Neural cell (in vitro differentiated cells): ENCODE measurements at regions not wholly inside any gene's neighbourhood (a gene's known extent, or its start where the extent isn't known, plus 50 kb on each side); places are given as distances from the start of the nearest gene placed in this dataset.

Source experiments
- H2AFZ ChIP-seq: fragments of 200-600, 300-800 bp; sonication (generic), shearing (Covaris generic); 2 replicates; pipeline ENCODE4 v1.6.0; 2014; ENCODE audit warnings: low read depth, mild to moderate bottlenecking, antibody characterized with exemption, low read length, moderate library complexity
- H3F3A ChIP-seq: fragments of 200-600 bp; shearing (Covaris generic); 2 replicates; pipeline ENCODE4 v1.6.1; 2016; ENCODE audit warnings: mild to moderate bottlenecking, moderate library complexity, mixed read lengths, antibody characterized with exemption, low read length; ENCODE audit not compliant: insufficient read depth, poor library complexity, severe bottlenecking
- H3K27ac ChIP-seq: fragments of 200-600, 300-800 bp; sonication (generic), shearing (Covaris generic); 2 replicates; pipeline ENCODE4 v1.5.1; 2014; ENCODE audit warnings: mild to moderate bottlenecking, low read length, moderate library complexity
- H3K27me3 ChIP-seq: fragments of 300-800, 200-600 bp; sonication (generic), shearing (Covaris generic); 2 replicates; pipeline ENCODE4 v1.6.0; 2014; ENCODE audit warnings: mild to moderate bottlenecking, low read depth, low read length, moderate library complexity; ENCODE audit not compliant: insufficient read depth
- H3K36me3 ChIP-seq: fragments of 300-800, 200-600 bp; sonication (generic), shearing (Covaris generic); 2 replicates; pipeline ENCODE4 v1.5.1; 2014; ENCODE audit warnings: mild to moderate bottlenecking, antibody characterized with exemption, low read length, moderate library complexity; ENCODE audit not compliant: insufficient read depth
- H3K4me2 ChIP-seq: fragments of 300-800, 200-600 bp; sonication (generic), shearing (Covaris generic); 2 replicates; pipeline ENCODE4 v1.6.0; 2014; ENCODE audit warnings: mild to moderate bottlenecking, low read length
- H3K4me3 ChIP-seq: fragments of 300-800, 200-600 bp; sonication (generic), shearing (Covaris generic); 2 replicates; pipeline ENCODE4 v1.5.1; 2014; ENCODE audit warnings: mild to moderate bottlenecking, low read length, moderate library complexity
- H3K79me2 ChIP-seq: fragments of 200-600 bp; shearing (Covaris generic); replicated peaks from 2 replicates; pipeline ENCODE4 v1.6.0; 2014; ENCODE audit warnings: mild to moderate bottlenecking, low read length, moderate library complexity; ENCODE audit not compliant: insufficient read depth
- H3K9ac ChIP-seq: fragments of 300-800, 200-600 bp; sonication (generic), shearing (Covaris generic); 2 replicates; pipeline ENCODE4 v1.6.1; 2016; ENCODE audit warnings: mild to moderate bottlenecking, low read length, mixed read lengths
- H3K9me2 ChIP-seq: fragments of 200-600 bp; shearing (Covaris generic); 2 replicates; pipeline ENCODE4 v1.6.1; 2016; ENCODE audit warnings: mild to moderate bottlenecking, low read length, mixed read lengths; ENCODE audit not compliant: insufficient read depth
- H3K9me3 ChIP-seq: fragments of 200-600, 300-800 bp; sonication (generic), shearing (Covaris generic); 2 replicates; pipeline ENCODE4 v1.6.1; 2016; ENCODE audit warnings: mild to moderate bottlenecking, mixed run types, low read length, moderate library complexity, mixed read lengths
- H4K20me1 ChIP-seq: fragments of 200-600 bp; shearing (Covaris generic); 2 replicates; pipeline ENCODE4 v1.6.1; 2016; ENCODE audit warnings: mild to moderate bottlenecking, mixed run types; ENCODE audit not compliant: insufficient read depth
- CTCF ChIP-seq: fragments of 450-650 bp; IDR thresholded peaks from 2 replicates; pipeline ENCODE4 v1.5.1; 2014; ENCODE audit warnings: antibody characterized with exemption, mild to moderate bottlenecking, moderate library complexity; ENCODE audit not compliant: poor library complexity, severe bottlenecking
- EP300 ChIP-seq: fragments of 450-650 bp; conservative IDR thresholded peaks from 2 replicates; pipeline ENCODE4 v1.6.1; 2014; ENCODE audit warnings: antibody characterized with exemption, mild to moderate bottlenecking, moderate library complexity; ENCODE audit not compliant: poor library complexity, severe bottlenecking
- EZH2 ChIP-seq: fragments of 200-600, 300-800 bp; shearing (Covaris generic), sonication (generic); IDR thresholded peaks from 2 replicates; pipeline ENCODE4 v1.6.1; 2014; ENCODE audit warnings: antibody characterized with exemption, low read length, borderline replicate concordance, mild to moderate bottlenecking; ENCODE audit not compliant: insufficient read depth, poor library complexity, severe bottlenecking
- MXI1 ChIP-seq: fragments of 450-650 bp; conservative IDR thresholded peaks from 2 replicates; pipeline ENCODE4 v1.6.1; 2014; ENCODE audit warnings: antibody characterized with exemption, mild to moderate bottlenecking; ENCODE audit not compliant: poor library complexity, severe bottlenecking
- POLR2AphosphoS5 ChIP-seq: IDR thresholded peaks from 2 replicates; pipeline ENCODE4 v1.6.1; 2012
- RAD21 ChIP-seq: fragments of 450-650 bp; conservative IDR thresholded peaks from 2 replicates; pipeline ENCODE4 v1.6.1; 2014; ENCODE audit warnings: antibody characterized with exemption, mild to moderate bottlenecking, moderate library complexity
- REST ChIP-seq: IDR thresholded peaks from 2 replicates; pipeline ENCODE4 v1.6.1; 2012; ENCODE audit warnings: borderline replicate concordance
- SMC3 ChIP-seq: fragments of 450-650 bp; conservative IDR thresholded peaks from 2 replicates; pipeline ENCODE4 v1.6.1; 2014; ENCODE audit warnings: antibody characterized with exemption, mild to moderate bottlenecking, moderate library complexity; ENCODE audit not compliant: poor library complexity
- TAF1 ChIP-seq: IDR thresholded peaks from 2 replicates; pipeline ENCODE4 v1.6.1; 2012; ENCODE audit warnings: low read depth

GRCh38 chr10:22473459-22473858, 128.2 kb downstream of the SPAG6 start:
- Histone ChIP-seq H3K9ac (no peak overlapping the region), H3K4me3 (no peak overlapping the region), H4K20me1 (no peaks in the 10 kb centered on the region), H3K4me2 (no peak overlapping the region), H3K27ac (no peak overlapping the region), H3K9me2 (no peaks in the 10 kb centered on the region), H3F3A (no peaks in the 10 kb centered on the region), H3K9me3 (no peaks in the 10 kb centered on the region), H3K27me3 (peaks cover 64% of the 10 kb centered on the region), H3K36me3 (no peaks in the 10 kb centered on the region), H2AFZ (no peak overlapping the region), H3K79me2 (no peaks in the 10 kb centered on the region)
- no peak for TF ChIP-seq CTCF
- TF ChIP-seq EP300, result no peak
- no peak for TF ChIP-seq SMC3
- TF ChIP-seq POLR2AphosphoS5, result no peak
- no peak for TF ChIP-seq REST
- TF ChIP-seq EZH2, result no peak
- no peak for TF ChIP-seq TAF1
- no peak for TF ChIP-seq MXI1
- TF ChIP-seq RAD21, result no peak

- Histone ChIP-seq H2AFZ (peak overlapping the region; percentile 49), H4K20me1 (no peaks in the 10 kb centered on the region), H3K79me2 (no peaks in the 10 kb centered on the region), H3K4me3 (peak overlapping the region; percentile 72), H3K9me2 (no peaks in the 10 kb centered on the region), H3K27me3 (peaks cover 64% of the 10 kb centered on the region), H3K9ac (peak overlapping the region; percentile 67), H3K36me3 (no peaks in the 10 kb centered on the region), H3K9me3 (no peaks in the 10 kb centered on the region), H3K27ac (peak overlapping the region; percentile 46), H3F3A (no peaks in the 10 kb centered on the region), H3K4me2 (peak overlapping the region; percentile 83)
- peak; percentile 64 for TF ChIP-seq POLR2AphosphoS5
- TF ChIP-seq EP300, result peak; percentile 48
- TF ChIP-seq RAD21, result peak; percentile 55
- TF ChIP-seq CTCF, result no peak
- no peak for TF ChIP-seq EZH2
- peak; percentile 55 for TF ChIP-seq TAF1
- peak; percentile 67 for TF ChIP-seq MXI1
- TF ChIP-seq REST, result peak; percentile 80
- TF ChIP-seq SMC3, result peak; percentile 56
These were observed 130.6 kb downstream of the SPAG6 start for GRCh38 chr10:22475651-22476600.
